ENCODE measurements at regions not wholly inside any gene's neighbourhood (a gene's known extent, or its start where the extent isn't known, plus 50 kb on each side); places are given as distances from the start of the nearest gene placed in this dataset.

DNA sequence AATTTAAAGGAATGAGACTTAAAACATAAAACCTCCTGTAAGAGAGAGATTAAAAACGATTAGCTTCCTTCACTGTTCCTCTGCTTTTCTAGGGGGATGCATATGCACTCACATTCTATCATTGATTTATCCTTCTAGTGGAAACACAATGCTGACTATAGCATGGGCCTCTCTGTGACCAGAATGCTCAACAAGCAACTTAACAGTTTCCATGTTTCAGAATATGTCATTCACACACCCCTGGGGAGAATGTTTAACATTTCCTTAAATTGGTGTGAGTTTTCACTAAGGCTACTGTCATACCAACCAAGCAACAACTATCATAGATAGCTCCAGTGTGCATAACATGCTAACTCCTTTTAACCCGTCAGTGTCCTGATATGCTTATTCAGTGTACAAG lies 337.9 kb upstream of the GRM7 start:
- H3K79me2 ChIP-seq (ENCODE audit: insufficient read depth, low read length): no peaks in the 10 kb centered on the region

DNA sequence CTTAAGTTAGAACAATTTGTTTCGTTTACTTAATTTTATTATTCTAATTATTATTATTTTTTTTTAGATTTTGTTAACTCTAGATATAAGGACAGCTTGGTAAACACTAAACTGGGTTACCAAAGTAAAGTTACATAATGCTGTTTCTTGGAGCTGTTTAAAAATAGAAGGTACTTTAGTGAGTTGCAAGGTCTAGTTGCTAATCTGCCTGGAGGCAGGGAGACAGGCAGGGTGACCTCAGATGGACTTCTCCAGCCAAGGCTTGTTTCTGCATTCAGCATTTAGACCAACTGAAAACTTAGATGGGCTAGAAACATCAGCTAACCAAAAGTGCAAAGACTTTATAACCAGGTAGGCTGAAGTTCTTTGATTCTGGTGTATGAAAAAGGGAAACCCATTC lies 336.4 kb upstream of the GRM7 start:
- TF ChIP-seq EZH2 (IDR thresholded peaks at IDR 0.05; ENCODE audit: borderline replicate concordance, low read depth, low read length, severe bottlenecking): no peak
- TF ChIP-seq, protein P1, sequence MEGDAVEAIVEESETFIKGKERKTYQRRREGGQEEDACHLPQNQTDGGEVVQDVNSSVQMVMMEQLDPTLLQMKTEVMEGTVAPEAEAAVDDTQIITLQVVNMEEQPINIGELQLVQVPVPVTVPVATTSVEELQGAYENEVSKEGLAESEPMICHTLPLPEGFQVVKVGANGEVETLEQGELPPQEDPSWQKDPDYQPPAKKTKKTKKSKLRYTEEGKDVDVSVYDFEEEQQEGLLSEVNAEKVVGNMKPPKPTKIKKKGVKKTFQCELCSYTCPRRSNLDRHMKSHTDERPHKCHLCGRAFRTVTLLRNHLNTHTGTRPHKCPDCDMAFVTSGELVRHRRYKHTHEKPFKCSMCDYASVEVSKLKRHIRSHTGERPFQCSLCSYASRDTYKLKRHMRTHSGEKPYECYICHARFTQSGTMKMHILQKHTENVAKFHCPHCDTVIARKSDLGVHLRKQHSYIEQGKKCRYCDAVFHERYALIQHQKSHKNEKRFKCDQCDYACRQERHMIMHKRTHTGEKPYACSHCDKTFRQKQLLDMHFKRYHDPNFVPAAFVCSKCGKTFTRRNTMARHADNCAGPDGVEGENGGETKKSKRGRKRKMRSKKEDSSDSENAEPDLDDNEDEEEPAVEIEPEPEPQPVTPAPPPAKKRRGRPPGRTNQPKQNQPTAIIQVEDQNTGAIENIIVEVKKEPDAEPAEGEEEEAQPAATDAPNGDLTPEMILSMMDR (IDR thresholded peaks at IDR 0.05; ENCODE audit: borderline replicate concordance, extremely low read depth, low read length, poor library complexity, severe bottlenecking): no peak
- H3K9ac ChIP-seq (ENCODE audit: low read depth, low read length): no peak overlapping the region
- no peaks in the 10 kb centered on the region for H3K4me1 ChIP-seq (ENCODE audit: insufficient read depth, low read length)
- ATAC-seq (ENCODE audit: insufficient read depth, low read depth) (no peak), DNase-seq (no peak)
- no peak overlapping the region for H3K27ac ChIP-seq (ENCODE audit: low read length)
- H3K4me3 ChIP-seq (ENCODE audit: low read depth in 1 of 2, low read length in 2 of 2): no peak overlapping the region
- no peaks in the 10 kb centered on the region for H3K79me2 ChIP-seq (ENCODE audit: insufficient read depth, low read length)
- H2AFZ ChIP-seq (ENCODE audit: low read depth, low read length): no peak overlapping the region
- H3K9me3 ChIP-seq (ENCODE audit: insufficient read depth, low read length, severe bottlenecking): no peaks in the 10 kb centered on the region
- H3K4me2 ChIP-seq (ENCODE audit: insufficient read depth, low read length): no peak overlapping the region
- H4K20me1 ChIP-seq (ENCODE audit: insufficient read depth, low read length): no peaks in the 10 kb centered on the region
- H3K36me3 ChIP-seq (ENCODE audit: insufficient read depth, low read length): no peaks in the 10 kb centered on the region
- H3K27me3 ChIP-seq (ENCODE audit: insufficient read depth, low read length, poor library complexity): no peaks in the 10 kb centered on the region

More for the DNA sequence above, 337.9 kb upstream of the GRM7 start:
- Histone ChIP-seq H2AFZ (ENCODE audit: low read depth, low read length) (no peak overlapping the region), H3K9ac (ENCODE audit: low read depth, low read length) (no peak overlapping the region), H3K27ac (ENCODE audit: low read length) (no peak overlapping the region), H4K20me1 (ENCODE audit: insufficient read depth, low read length) (no peaks in the 10 kb centered on the region), H3K4me2 (ENCODE audit: insufficient read depth, low read length) (no peak overlapping the region), H3K36me3 (ENCODE audit: insufficient read depth, low read length) (no peaks in the 10 kb centered on the region), H3K9me3 (ENCODE audit: insufficient read depth, low read length, severe bottlenecking) (no peaks in the 10 kb centered on the region), H3K27me3 (ENCODE audit: insufficient read depth, low read length, poor library complexity) (no peaks in the 10 kb centered on the region), H3K4me3 (ENCODE audit: low read depth in 1 of 2, low read length in 2 of 2) (no peak overlapping the region), H3K4me1 (ENCODE audit: insufficient read depth, low read length) (no peaks in the 10 kb centered on the region)
- no peak for TF ChIP-seq EZH2 (IDR thresholded peaks at IDR 0.05; ENCODE audit: borderline replicate concordance, low read depth, low read length, severe bottlenecking)
- TF ChIP-seq, protein P1 (IDR thresholded peaks at IDR 0.05; ENCODE audit: borderline replicate concordance, extremely low read depth, low read length, poor library complexity, severe bottlenecking): no peak
- DNase-seq (no peak), ATAC-seq (ENCODE audit: insufficient read depth, low read depth) (no peak)

DNA sequence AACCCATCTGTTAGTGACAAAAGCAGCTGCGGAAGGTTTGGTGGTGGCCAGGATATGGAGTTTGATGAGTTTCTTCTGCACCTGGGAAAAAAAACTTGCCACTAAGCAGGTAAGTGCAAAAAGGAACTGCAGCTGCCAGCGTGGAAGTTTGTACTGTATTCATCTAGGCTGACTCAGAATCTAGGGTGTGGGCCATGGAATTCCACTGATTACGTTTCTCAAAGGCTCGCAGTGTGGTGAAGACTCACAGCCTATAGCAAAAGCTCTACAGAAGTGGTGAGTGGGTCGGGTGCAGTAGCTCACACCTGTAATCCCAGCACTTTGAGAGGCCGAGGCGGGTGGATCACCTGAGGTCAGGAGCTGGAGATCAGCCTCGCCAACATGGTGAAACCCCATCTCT lies 334.6 kb upstream of the GRM7 start:
- H3K36me3 ChIP-seq (ENCODE audit: insufficient read depth, low read length): no peaks in the 10 kb centered on the region
- no peaks in the 10 kb centered on the region for H3K27me3 ChIP-seq (ENCODE audit: insufficient read depth, low read length, poor library complexity)
- no peaks in the 10 kb centered on the region for H4K20me1 ChIP-seq (ENCODE audit: insufficient read depth, low read length)
- no peak overlapping the region for H3K4me3 ChIP-seq (ENCODE audit: low read depth in 1 of 2, low read length in 2 of 2)
- TF ChIP-seq, protein P1 (IDR thresholded peaks at IDR 0.05; ENCODE audit: borderline replicate concordance, extremely low read depth, low read length, poor library complexity, severe bottlenecking): no peak
- TF ChIP-seq EZH2 (IDR thresholded peaks at IDR 0.05; ENCODE audit: borderline replicate concordance, low read depth, low read length, severe bottlenecking): no peak
- ATAC-seq (ENCODE audit: insufficient read depth, low read depth): no peak
- H2AFZ ChIP-seq (ENCODE audit: low read depth, low read length): no peak overlapping the region
- H3K4me2 ChIP-seq (ENCODE audit: insufficient read depth, low read length): no peak overlapping the region
- DNase-seq: no peak
- no peaks in the 10 kb centered on the region for H3K4me1 ChIP-seq (ENCODE audit: insufficient read depth, low read length)
- H3K9me3 ChIP-seq (ENCODE audit: insufficient read depth, low read length, severe bottlenecking): no peaks in the 10 kb centered on the region
- H3K27ac ChIP-seq (ENCODE audit: low read length): no peak overlapping the region
- no peaks in the 10 kb centered on the region for H3K79me2 ChIP-seq (ENCODE audit: insufficient read depth, low read length)
- no peak overlapping the region for H3K9ac ChIP-seq (ENCODE audit: low read depth, low read length)

DNA sequence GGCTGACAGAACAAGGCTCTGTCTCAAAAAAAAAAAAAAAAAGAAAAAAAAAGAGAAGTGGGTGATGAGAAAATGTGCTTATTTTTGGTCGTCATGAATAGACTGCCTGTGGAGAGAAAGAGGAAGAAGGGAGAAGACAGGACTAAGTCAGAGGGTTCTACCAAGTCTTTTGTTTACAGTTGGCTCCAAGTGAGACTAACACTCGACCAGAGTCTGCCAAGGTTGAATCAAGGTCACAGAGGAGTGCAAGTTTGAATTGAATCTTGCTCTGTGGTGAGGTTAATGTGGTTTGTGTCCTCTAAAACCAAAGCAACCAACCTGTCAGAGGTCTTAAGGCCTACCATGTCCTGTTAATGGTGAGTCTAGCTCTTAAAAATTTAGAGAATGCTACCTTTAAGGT lies 334.1 kb upstream of the GRM7 start:
- Histone ChIP-seq H3K9ac (ENCODE audit: low read depth, low read length) (no peak overlapping the region), H3K4me1 (ENCODE audit: insufficient read depth, low read length) (no peaks in the 10 kb centered on the region), H2AFZ (ENCODE audit: low read depth, low read length) (no peak overlapping the region), H3K79me2 (ENCODE audit: insufficient read depth, low read length) (no peaks in the 10 kb centered on the region), H3K27me3 (ENCODE audit: insufficient read depth, low read length, poor library complexity) (no peaks in the 10 kb centered on the region), H3K36me3 (ENCODE audit: insufficient read depth, low read length) (no peaks in the 10 kb centered on the region), H3K27ac (ENCODE audit: low read length) (no peak overlapping the region), H3K4me3 (ENCODE audit: low read depth in 1 of 2, low read length in 2 of 2) (no peak overlapping the region), H3K4me2 (ENCODE audit: insufficient read depth, low read length) (no peak overlapping the region), H4K20me1 (ENCODE audit: insufficient read depth, low read length) (no peaks in the 10 kb centered on the region), H3K9me3 (ENCODE audit: insufficient read depth, low read length, severe bottlenecking) (no peaks in the 10 kb centered on the region)
- no peak for DNase-seq
- TF ChIP-seq, protein P1 (IDR thresholded peaks at IDR 0.05; ENCODE audit: borderline replicate concordance, extremely low read depth, low read length, poor library complexity, severe bottlenecking): no peak
- TF ChIP-seq EZH2 (IDR thresholded peaks at IDR 0.05; ENCODE audit: borderline replicate concordance, low read depth, low read length, severe bottlenecking): no peak
- ATAC-seq (ENCODE audit: insufficient read depth, low read depth): no peak

Data from DND-41 (cell line).